ENCODE measurements at regions not wholly inside any gene's neighbourhood (a gene's known extent, or its start where the extent isn't known, plus 50 kb on each side); places are given as distances from the start of the nearest gene placed in this dataset.

- Histone ChIP-seq H3K36me3 (no peaks in the 10 kb centered on the region), H3K27ac (no peak overlapping the region), H3K4me1 (ENCODE audit: low read depth) (no peaks in the 10 kb centered on the region), H3K9me3 (ENCODE audit: low read depth) (no peaks in the 10 kb centered on the region), H3K27me3 (no peaks in the 10 kb centered on the region), H3K4me3 (no peak overlapping the region)
- no peak for DNase-seq (ENCODE audit: low read depth in 1 of 2, low spot score in 1 of 2)
- TF ChIP-seq CTCF (IDR thresholded peaks at IDR 0.05; ENCODE audit: low read depth, low read length) = no peak
These were observed 309.9 kb downstream of the BRD1 start for GRCh38 chr22:49517667-49518185.

GRCh38 chr22:49517211-49517610 is 310.5 kb downstream of the BRD1 start:
- no peak for DNase-seq (ENCODE audit: low read depth in 1 of 2, low spot score in 1 of 2)
- no peaks in the 10 kb centered on the region for H3K27me3 ChIP-seq
- no peaks in the 10 kb centered on the region for H3K9me3 ChIP-seq (ENCODE audit: low read depth)
- no peak for TF ChIP-seq CTCF (IDR thresholded peaks at IDR 0.05; ENCODE audit: low read depth, low read length)
- H3K4me1 ChIP-seq (ENCODE audit: low read depth) = no peaks in the 10 kb centered on the region
- H3K36me3 ChIP-seq = no peaks in the 10 kb centered on the region
- no peak overlapping the region for H3K27ac ChIP-seq
- no peak overlapping the region for H3K4me3 ChIP-seq

- H3K27ac ChIP-seq = no peak overlapping the region
- DNase-seq (ENCODE audit: low read depth in 1 of 2, low spot score in 1 of 2) = no peak
- H3K36me3 ChIP-seq = no peaks in the 10 kb centered on the region
- no peak overlapping the region for H3K4me3 ChIP-seq
- no peak for TF ChIP-seq CTCF (IDR thresholded peaks at IDR 0.05; ENCODE audit: low read depth, low read length)
- H3K9me3 ChIP-seq (ENCODE audit: low read depth) = no peaks in the 10 kb centered on the region
- no peaks in the 10 kb centered on the region for H3K27me3 ChIP-seq
- no peaks in the 10 kb centered on the region for H3K4me1 ChIP-seq (ENCODE audit: low read depth)
These were observed 312.2 kb downstream of the BRD1 start for GRCh38 chr22:49515475-49515874.

- H3K27me3 ChIP-seq = no peaks in the 10 kb centered on the region
- no peak overlapping the region for H3K4me3 ChIP-seq
- H3K4me1 ChIP-seq (ENCODE audit: low read depth) = no peaks in the 10 kb centered on the region
- no peak overlapping the region for H3K27ac ChIP-seq
- no peaks in the 10 kb centered on the region for H3K36me3 ChIP-seq
- no peaks in the 10 kb centered on the region for H3K9me3 ChIP-seq (ENCODE audit: low read depth)
- no peak for TF ChIP-seq CTCF (IDR thresholded peaks at IDR 0.05; ENCODE audit: low read depth, low read length)
- DNase-seq (ENCODE audit: low read depth in 1 of 2, low spot score in 1 of 2) = no peak
These were observed 313.0 kb downstream of the BRD1 start for GRCh38 chr22:49514641-49515040.

- Histone ChIP-seq H3K36me3 (no peaks in the 10 kb centered on the region), H3K27ac (no peak overlapping the region)
These were observed 313.5 kb downstream of the BRD1 start for GRCh38 chr22:49514211-49514610.

More at GRCh38 chr22:49514211-49514610, 313.5 kb downstream of the BRD1 start:
- H3K9me3 ChIP-seq (ENCODE audit: low read depth) = no peaks in the 10 kb centered on the region
- no peaks in the 10 kb centered on the region for H3K4me1 ChIP-seq (ENCODE audit: low read depth)
- no peak for DNase-seq (ENCODE audit: low read depth in 1 of 2, low spot score in 1 of 2)
- H3K4me3 ChIP-seq = no peak overlapping the region
- no peaks in the 10 kb centered on the region for H3K27me3 ChIP-seq
- TF ChIP-seq CTCF (IDR thresholded peaks at IDR 0.05; ENCODE audit: low read depth, low read length) = no peak
